Naive thymus-derived CD4-positive, alpha-beta T cell (primary cell): ENCODE measurements at regions not wholly inside any gene's neighbourhood (a gene's known extent, or its start where the extent isn't known, plus 50 kb on each side); places are given as distances from the start of the nearest gene placed in this dataset.

Experiments used
- ATAC-seq: fragments of 150-1000 bp; cut with Tn5 transposase; 2 replicates; pipeline ENCODE4 v1.10.0; 2021; ENCODE audit warnings: mild to moderate bottlenecking, moderate library complexity
- CTCF ChIA-PET: fragments of 350-600 bp; sonication (Branson Sonifier 250); formaldehyde crosslinking; loops from one replicate; lab custom pipeline; 2021; ENCODE audit warnings: antibody characterized with exemption; lab: Charles Lee
- POLR2A ChIA-PET: fragments of 350-600 bp; sonication (Branson Sonifier 250); formaldehyde crosslinking; loops from one replicate; lab custom pipeline; 2021; ENCODE audit warnings: antibody characterized with exemption, inconsistent platforms; lab: Charles Lee
- DNase-seq, 9 donors: peaks; one replicate each; pipeline versions ENCODE4 v3.0.0 to v3.0.0-alpha.2; 2020 to 2022; ENCODE audit warnings: mixed read lengths in 1 of 9
- H3K27ac ChIP-seq: one replicate; pipeline ENCODE4 v1.7.0; 2013; ENCODE audit warnings: mild to moderate bottlenecking, low read depth, low read length, moderate library complexity
- H3K27me3 ChIP-seq, 2 donors: one replicate each; pipeline ENCODE4 v1.7.0; 2013; ENCODE audit warnings: low read length in 2 of 2, mild to moderate bottlenecking in 2 of 2, moderate library complexity in 2 of 2; ENCODE audit not compliant: control insufficient read depth in 2 of 2, insufficient read depth in 2 of 2
- H3K36me3 ChIP-seq, 3 experiments: 1 replicate in 2 of 3; 2 replicates in 1 of 3; pipeline ENCODE4 v1.7.0; 2013; ENCODE audit warnings: low read length in 3 of 3, mild to moderate bottlenecking in 3 of 3, moderate library complexity in 1 of 3; ENCODE audit not compliant: insufficient read depth in 3 of 3, control insufficient read depth in 2 of 3
- H3K4me1 ChIP-seq, 2 donors: one replicate each; pipeline ENCODE4 v1.7.0; 2013; ENCODE audit warnings: low read length in 2 of 2, mild to moderate bottlenecking in 2 of 2, moderate library complexity in 1 of 2; ENCODE audit not compliant: control insufficient read depth in 2 of 2, insufficient read depth in 2 of 2
- H3K4me3 ChIP-seq: 2 replicates; pipeline ENCODE4 v1.7.0; 2013; ENCODE audit warnings: mild to moderate bottlenecking, low read length
- H3K9me3 ChIP-seq, 3 experiments: 1 replicate in 2 of 3; 2 replicates in 1 of 3; pipeline ENCODE4 v1.7.0; 2013; ENCODE audit warnings: low read length in 3 of 3; ENCODE audit not compliant: control insufficient read depth in 2 of 3
- H3K27ac Mint-ChIP-seq, 9 donors: one replicate each; pipeline ENCODE4 v1.8.0; 2020 to 2022; ENCODE audit warnings: mixed read lengths in 9 of 9, mild to moderate bottlenecking in 8 of 9, moderate library complexity in 5 of 9, inconsistent platforms in 2 of 9
- H3K27me3 Mint-ChIP-seq, 5 donors: one replicate each; pipeline ENCODE4 v1.8.0; 2021 to 2022; ENCODE audit warnings: mixed read lengths in 5 of 5, mild to moderate bottlenecking in 1 of 5
- H3K36me3 Mint-ChIP-seq, 5 donors: one replicate each; pipeline ENCODE4 v1.8.0; 2020 to 2022; ENCODE audit warnings: mixed read lengths in 5 of 5, mild to moderate bottlenecking in 3 of 5, inconsistent platforms in 1 of 5
- H3K4me1 Mint-ChIP-seq, 7 donors: one replicate each; pipeline ENCODE4 v1.8.0; 2020 to 2022; ENCODE audit warnings: mixed read lengths in 7 of 7, mild to moderate bottlenecking in 3 of 7, inconsistent platforms in 1 of 7
- H3K4me3 Mint-ChIP-seq, 10 donors: one replicate each; pipeline ENCODE4 v1.8.0; 2020 to 2022; ENCODE audit warnings: mild to moderate bottlenecking in 10 of 10, mixed read lengths in 10 of 10, moderate library complexity in 6 of 10, inconsistent platforms in 2 of 10
- H3K9me3 Mint-ChIP-seq, 11 donors: one replicate each; pipeline ENCODE4 v1.8.0; 2020 to 2022; ENCODE audit warnings: mixed read lengths in 11 of 11, mild to moderate bottlenecking in 4 of 11, inconsistent platforms in 1 of 11, moderate library complexity in 1 of 11
- intact Hi-C, 2 donors: fragments of 100-400 bp; cut with micrococcal nuclease; formaldehyde crosslinking; loops; one replicate each; pipeline ENCODE4 v1.15.1; 2023

- no peak for ATAC-seq
- Mint-ChIP-seq H3K27ac (no peak overlapping the region), H3K36me3 (no peaks in the 10 kb centered on the region), H3K4me3 (no peak overlapping the region), H3K27me3 (peaks cover 0 to 29% (median 16%) of the 10 kb centered on the region in 5 donors), H3K9me3 (peaks cover 0 to 27% (median 9%) of the 10 kb centered on the region in 11 donors), H3K4me1 (no peaks in the 10 kb centered on the region)
- ChIA-PET POLR2A (no interaction called here), CTCF (no interaction called here)
- no peaks in the 10 kb centered on the region for H3K4me1 ChIP-seq
- H3K4me3 ChIP-seq = no peak overlapping the region
- no peak for DNase-seq
- intact Hi-C loops = no loop called here
- no peaks in the 10 kb centered on the region for H3K36me3 ChIP-seq
- no peaks in the 10 kb centered on the region for H3K9me3 ChIP-seq
- no peaks in the 10 kb centered on the region for H3K27me3 ChIP-seq
- no peak overlapping the region for H3K27ac ChIP-seq
These were observed 392.6 kb downstream of the EIPR1 start for GRCh38 chr2:2985020-2985419.

GRCh38 chr2:2981000-2981399 is 396.6 kb downstream of the EIPR1 start:
- Mint-ChIP-seq H3K9me3 (peaks cover 0 to 13% (median 5%) of the 10 kb centered on the region in 11 donors), H3K36me3 (peaks cover 0 to 2% (median 0%) of the 10 kb centered on the region in 5 donors), H3K27me3 (peaks cover 0 to 15% (median 7%) of the 10 kb centered on the region in 5 donors), H3K4me1 (no peaks in the 10 kb centered on the region), H3K4me3 (no peak overlapping the region), H3K27ac (no peak overlapping the region)
- ChIA-PET POLR2A (no interaction called here), CTCF (no interaction called here)
- Histone ChIP-seq H3K4me1 (no peaks in the 10 kb centered on the region), H3K9me3 (no peaks in the 10 kb centered on the region), H3K27me3 (no peaks in the 10 kb centered on the region), H3K4me3 (no peak overlapping the region), H3K27ac (no peak overlapping the region), H3K36me3 (no peaks in the 10 kb centered on the region)
- DNase-seq = no peak
- no peak for ATAC-seq
- intact Hi-C loops = no loop called here

GRCh38 chr2:2974982-2975381 is 402.6 kb downstream of the EIPR1 start:
- H3K36me3 Mint-ChIP-seq = peaks cover 0 to 5% (median 3%) of the 10 kb centered on the region in 5 donors
- intact Hi-C loops = no loop called here
- DNase-seq (no peak), ATAC-seq (no peak)
- H3K4me3 Mint-ChIP-seq = no peak overlapping the region
- Histone ChIP-seq H3K4me1 (no peaks in the 10 kb centered on the region), H3K9me3 (no peaks in the 10 kb centered on the region), H3K27me3 (no peaks in the 10 kb centered on the region), H3K4me3 (no peak overlapping the region), H3K36me3 (no peaks in the 10 kb centered on the region), H3K27ac (no peak overlapping the region)
- H3K9me3 Mint-ChIP-seq = peaks cover 0 to 14% (median 3%) of the 10 kb centered on the region in 11 donors
- peaks cover 0 to 26% (median 18%) of the 10 kb centered on the region in 5 donors for H3K27me3 Mint-ChIP-seq
- POLR2A ChIA-PET = no interaction called here
- no peak overlapping the region for H3K27ac Mint-ChIP-seq
- CTCF ChIA-PET = no interaction called here
- no peaks in the 10 kb centered on the region for H3K4me1 Mint-ChIP-seq

GRCh38 chr2:2960441-2961133 is 417.0 kb downstream of the EIPR1 start:
- ChIA-PET CTCF (no interaction called here), POLR2A (no interaction called here)
- no peak for DNase-seq
- Mint-ChIP-seq H3K4me3 (no peak overlapping the region), H3K27me3 (no peaks in the 10 kb centered on the region), H3K4me1 (no peaks in the 10 kb centered on the region), H3K27ac (no peak overlapping the region), H3K9me3 (no peaks in the 10 kb centered on the region), H3K36me3 (no peaks in the 10 kb centered on the region)
- no peak for ATAC-seq
- H3K4me1 ChIP-seq = no peaks in the 10 kb centered on the region
- no peaks in the 10 kb centered on the region for H3K36me3 ChIP-seq
- H3K27ac ChIP-seq = no peak overlapping the region
- intact Hi-C loops = no loop called here
- no peak overlapping the region for H3K4me3 ChIP-seq
- no peaks in the 10 kb centered on the region for H3K9me3 ChIP-seq
- H3K27me3 ChIP-seq = no peaks in the 10 kb centered on the region

- Mint-ChIP-seq H3K27ac (no peak overlapping the region), H3K27me3 (peaks cover 0 to 15% (median 9%) of the 10 kb centered on the region in 5 donors), H3K9me3 (peaks cover 0 to 20% (median 4%) of the 10 kb centered on the region in 11 donors), H3K36me3 (peaks cover 0 to 7% (median 0%) of the 10 kb centered on the region in 5 donors), H3K4me1 (peaks cover 0 to 2% (median 0%) of the 10 kb centered on the region in 7 donors), H3K4me3 (no peak overlapping the region)
- no peak for ATAC-seq
- ChIA-PET POLR2A (no interaction called here), CTCF (no interaction called here)
- H3K27ac ChIP-seq = no peak overlapping the region
- no peaks in the 10 kb centered on the region for H3K4me1 ChIP-seq
- H3K9me3 ChIP-seq = peaks cover 0 to under 1% (median 0%) of the 10 kb centered on the region in 3 experiments
- H3K27me3 ChIP-seq = no peaks in the 10 kb centered on the region
- no peak for DNase-seq
- no peaks in the 10 kb centered on the region for H3K36me3 ChIP-seq
- intact Hi-C loops = no loop called here
- no peak overlapping the region for H3K4me3 ChIP-seq
These were observed 427.1 kb downstream of the EIPR1 start for GRCh38 chr2:2950403-2950952.

- Histone ChIP-seq H3K4me1 (no peaks in the 10 kb centered on the region), H3K9me3 (peaks cover 0 to 9% (median 0%) of the 10 kb centered on the region in 3 experiments), H3K36me3 (no peaks in the 10 kb centered on the region), H3K27me3 (no peaks in the 10 kb centered on the region), H3K4me3 (no peak overlapping the region), H3K27ac (no peak overlapping the region)
- ATAC-seq = no peak
- H3K36me3 Mint-ChIP-seq = peaks cover 0 to 5% (median 0%) of the 10 kb centered on the region in 5 donors
- peaks cover 0 to 6% (median 2%) of the 10 kb centered on the region in 5 donors for H3K27me3 Mint-ChIP-seq
- peaks cover 0 to 28% (median 13%) of the 10 kb centered on the region in 11 donors for H3K9me3 Mint-ChIP-seq
- peaks cover 0 to 2% (median 0%) of the 10 kb centered on the region in 7 donors for H3K4me1 Mint-ChIP-seq
- DNase-seq = no peak
- no peak overlapping the region for H3K4me3 Mint-ChIP-seq
- intact Hi-C loops = no loop called here
- POLR2A ChIA-PET = no interaction called here
- CTCF ChIA-PET = no interaction called here
- no peak overlapping the region for H3K27ac Mint-ChIP-seq
These were observed 430.2 kb downstream of the EIPR1 start for GRCh38 chr2:2947406-2947805.

GRCh38 chr2:2942906-2943305 is 434.7 kb downstream of the EIPR1 start:
- no peak for DNase-seq
- H3K9me3 Mint-ChIP-seq = peaks cover 0 to 37% (median 16%) of the 10 kb centered on the region in 11 donors
- Histone ChIP-seq H3K27ac (no peak overlapping the region), H3K36me3 (no peaks in the 10 kb centered on the region), H3K27me3 (no peaks in the 10 kb centered on the region), H3K4me3 (no peak overlapping the region), H3K4me1 (no peaks in the 10 kb centered on the region), H3K9me3 (peaks cover 0 to 9% (median 0%) of the 10 kb centered on the region in 3 experiments)
- intact Hi-C loops = no loop called here
- POLR2A ChIA-PET = no interaction called here
- ATAC-seq = no peak
- peaks cover 0 to 5% (median 0%) of the 10 kb centered on the region in 5 donors for H3K36me3 Mint-ChIP-seq
- no peak overlapping the region for H3K27ac Mint-ChIP-seq
- CTCF ChIA-PET = no interaction called here
- H3K4me1 Mint-ChIP-seq = no peaks in the 10 kb centered on the region
- H3K27me3 Mint-ChIP-seq = peaks cover 0 to 26% (median 9%) of the 10 kb centered on the region in 5 donors
- no peak overlapping the region for H3K4me3 Mint-ChIP-seq
